Stimulated activated CD4-positive, alpha-beta T cell treated with anti-CD3 and anti-CD28 coated beads, TNF-alpha, amount 100 ng/mL, for 24 hours (primary cell): ENCODE measurements at regions not wholly inside any gene's neighbourhood (a gene's known extent, or its start where the extent isn't known, plus 50 kb on each side); places are given as distances from the start of the nearest gene placed in this dataset.

Source experiments
- DNase-seq, 3 experiments: peaks; one replicate each; pipeline ENCODE4 v3.0.0-alpha.2; 2020; ENCODE audit warnings: low read depth in 3 of 3

DNA sequence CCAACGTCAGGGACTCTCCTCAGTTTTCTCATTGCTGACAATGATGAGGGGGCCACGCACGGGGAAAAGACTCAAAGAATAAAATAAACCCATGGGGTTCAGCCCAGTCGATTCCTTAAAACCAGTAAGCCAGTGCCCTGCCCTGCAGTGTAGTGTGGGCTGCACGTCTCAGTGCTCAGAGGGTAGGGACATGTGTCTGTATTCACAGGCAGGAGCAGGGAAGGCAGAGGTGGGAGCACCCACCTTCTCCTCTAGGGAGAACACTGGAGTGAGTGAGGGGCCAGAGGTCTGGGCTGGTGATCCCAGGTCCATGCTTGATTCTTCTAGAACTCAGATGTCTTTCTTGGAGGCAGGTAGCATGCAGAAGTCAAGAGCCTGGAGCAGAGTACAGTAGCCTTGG is 303.6 kb downstream of the MATN1 start:
- DNase-seq, result no peak

DNA sequence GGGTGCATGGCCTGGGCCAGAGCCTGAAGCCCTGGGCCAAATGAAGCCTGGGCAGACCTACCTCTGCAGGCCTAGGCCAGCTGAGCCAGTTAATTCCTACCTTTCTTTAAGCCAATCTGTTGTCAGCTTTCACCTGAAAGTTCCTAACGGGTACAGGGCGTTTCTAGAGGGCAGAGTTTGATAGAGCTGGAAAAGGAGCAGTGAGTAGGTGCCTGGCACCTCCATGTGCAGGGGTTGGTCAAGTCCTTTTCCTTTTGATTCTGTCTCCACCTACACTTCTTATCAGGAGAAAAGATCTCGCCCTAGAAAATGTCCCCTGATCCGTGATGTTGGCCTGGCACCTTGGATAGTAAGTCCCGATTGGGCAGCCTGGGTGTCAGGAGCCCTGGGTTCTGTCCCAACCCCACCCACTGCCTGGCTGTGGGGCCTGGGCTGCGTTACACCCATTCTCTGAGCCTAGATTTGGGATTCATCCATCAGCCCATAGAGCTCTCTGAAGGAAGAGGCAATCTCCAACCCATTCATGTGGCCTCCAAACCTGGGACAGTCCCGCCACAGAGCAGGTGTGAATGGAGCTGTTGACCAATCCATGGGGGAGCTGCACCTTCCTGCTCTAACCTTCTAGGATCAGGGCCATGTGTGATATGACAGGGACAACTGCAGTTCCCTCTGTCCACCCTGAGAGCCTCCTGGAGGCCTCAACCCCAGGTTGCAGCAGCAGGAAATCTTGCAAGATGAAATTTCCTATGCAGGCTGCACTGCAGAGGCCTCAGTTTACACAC is 304.3 kb downstream of the MATN1 start:
- DNase-seq, result no peak

DNA sequence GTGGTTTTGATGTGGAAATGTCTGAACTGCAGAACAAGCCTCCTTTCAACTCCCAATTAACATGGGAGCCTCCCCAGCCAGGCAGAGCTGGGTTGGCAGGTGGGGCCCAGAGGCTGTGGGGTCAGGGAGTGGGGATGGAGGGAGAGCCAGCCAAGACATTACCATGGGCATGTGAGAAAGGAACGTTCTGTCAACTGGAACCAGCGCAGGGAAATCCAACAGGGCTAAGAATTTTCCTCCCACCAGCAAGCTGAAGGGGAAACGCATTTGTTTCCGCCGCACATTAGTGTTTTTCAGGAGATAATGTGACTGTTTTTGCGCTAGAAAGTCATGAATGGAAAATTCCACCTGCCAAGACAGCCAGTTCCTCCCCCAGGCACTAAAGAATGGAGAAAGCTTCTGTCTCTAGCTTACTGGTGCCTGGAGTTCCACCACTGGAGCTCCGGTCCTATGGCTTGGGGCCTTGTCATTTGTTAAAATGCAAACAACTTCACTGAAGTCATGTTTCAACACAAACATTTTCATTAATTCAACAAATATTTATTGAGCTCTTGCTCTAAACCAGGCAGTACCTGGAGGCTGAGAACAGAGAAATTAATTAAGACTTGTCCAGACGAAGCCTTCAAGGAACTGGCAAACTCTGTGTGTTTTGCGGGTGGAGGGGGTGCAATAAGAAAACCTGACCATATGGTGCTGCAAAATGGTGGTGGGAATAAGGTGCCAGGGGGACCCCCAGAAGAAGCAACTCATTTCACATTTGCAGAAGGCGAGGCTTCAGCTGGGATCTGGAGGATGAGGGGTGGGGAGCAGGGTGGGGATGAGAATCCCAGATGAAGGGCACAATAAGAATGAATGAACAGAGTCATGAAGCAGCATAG is 305.1 kb downstream of the MATN1 start:
- no peak for DNase-seq

DNA sequence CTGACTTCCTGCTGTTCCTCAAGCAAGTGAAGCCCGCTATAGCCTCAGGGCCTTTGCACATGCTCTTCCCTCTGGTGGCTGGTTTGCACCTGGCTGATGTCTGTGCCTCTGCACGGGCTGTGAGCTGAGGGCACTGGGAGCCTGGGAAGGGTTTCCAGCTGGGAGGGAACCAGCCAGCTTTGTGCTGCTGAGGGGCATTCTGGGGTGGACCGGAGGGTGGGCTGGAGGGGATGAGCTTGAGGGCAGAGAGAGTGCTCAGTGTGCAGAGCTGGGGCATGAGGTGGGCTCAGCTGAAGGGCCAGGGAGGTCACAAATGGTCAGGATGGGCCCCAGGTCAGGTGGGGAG is 305.7 kb downstream of the MATN1 start:
- DNase-seq, result no peak

DNA sequence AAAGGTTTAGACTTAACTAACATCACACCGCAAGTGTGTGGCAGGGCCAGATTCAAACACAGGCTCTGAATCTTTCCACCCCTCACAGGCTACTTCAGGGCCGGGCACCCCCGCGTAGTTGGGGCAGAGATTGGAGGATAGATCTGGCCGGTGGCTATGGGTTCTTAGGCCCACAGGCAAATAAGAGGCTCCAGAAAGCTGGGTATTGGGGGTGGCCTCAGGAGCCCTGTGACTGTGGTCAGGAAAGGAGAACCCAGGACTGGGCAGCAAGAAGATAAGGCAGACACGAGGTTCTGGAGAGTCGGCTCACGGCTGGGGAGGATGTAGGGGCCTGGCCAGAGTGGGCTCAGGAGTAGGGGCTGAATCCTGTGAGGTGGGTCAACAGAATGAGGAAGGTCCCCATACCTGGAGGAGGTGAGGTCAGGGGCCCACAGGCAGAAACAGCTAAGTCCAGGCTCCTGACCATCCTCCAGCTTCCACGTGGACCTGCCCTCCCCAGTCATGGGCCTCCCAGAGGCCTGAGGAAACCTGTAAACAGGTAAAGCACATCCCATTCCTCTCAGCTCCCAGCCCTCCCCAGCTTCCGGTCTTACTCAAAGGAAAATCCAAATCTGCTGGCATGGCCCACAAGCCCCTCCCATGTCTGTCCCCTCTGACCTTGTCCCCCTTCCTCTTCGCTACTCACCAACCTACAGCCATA is 306.2 kb downstream of the MATN1 start:
- DNase-seq, result no peak

DNA sequence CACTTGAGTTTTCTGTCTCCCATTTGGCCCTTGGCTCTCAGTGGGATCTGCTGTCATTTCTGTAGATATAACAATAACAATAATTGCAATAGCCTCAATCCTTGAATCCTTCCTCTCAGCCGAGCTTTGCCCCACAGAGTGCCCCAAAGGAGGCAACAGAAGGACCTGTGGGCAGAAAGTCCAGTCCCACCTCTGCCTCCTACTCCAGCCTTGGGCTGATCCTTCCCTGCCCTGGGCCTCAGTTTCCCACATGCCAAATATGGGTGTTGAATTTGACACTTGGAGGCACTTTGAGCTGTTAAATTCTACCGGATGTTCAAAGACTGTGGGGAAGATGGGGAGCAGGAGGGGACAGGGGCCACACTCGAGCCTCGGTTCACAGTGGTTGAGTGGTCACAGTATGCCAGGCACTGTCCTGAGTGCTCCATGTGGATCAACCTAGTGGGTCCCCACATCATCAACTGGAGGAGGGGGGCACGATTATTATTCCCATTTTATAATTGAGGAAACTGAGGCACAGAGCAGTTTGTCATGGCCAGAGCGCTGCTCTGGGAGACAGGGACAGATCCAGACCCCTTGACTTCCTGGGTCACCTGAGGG is 307.1 kb downstream of the MATN1 start:
- no peak for DNase-seq

DNA sequence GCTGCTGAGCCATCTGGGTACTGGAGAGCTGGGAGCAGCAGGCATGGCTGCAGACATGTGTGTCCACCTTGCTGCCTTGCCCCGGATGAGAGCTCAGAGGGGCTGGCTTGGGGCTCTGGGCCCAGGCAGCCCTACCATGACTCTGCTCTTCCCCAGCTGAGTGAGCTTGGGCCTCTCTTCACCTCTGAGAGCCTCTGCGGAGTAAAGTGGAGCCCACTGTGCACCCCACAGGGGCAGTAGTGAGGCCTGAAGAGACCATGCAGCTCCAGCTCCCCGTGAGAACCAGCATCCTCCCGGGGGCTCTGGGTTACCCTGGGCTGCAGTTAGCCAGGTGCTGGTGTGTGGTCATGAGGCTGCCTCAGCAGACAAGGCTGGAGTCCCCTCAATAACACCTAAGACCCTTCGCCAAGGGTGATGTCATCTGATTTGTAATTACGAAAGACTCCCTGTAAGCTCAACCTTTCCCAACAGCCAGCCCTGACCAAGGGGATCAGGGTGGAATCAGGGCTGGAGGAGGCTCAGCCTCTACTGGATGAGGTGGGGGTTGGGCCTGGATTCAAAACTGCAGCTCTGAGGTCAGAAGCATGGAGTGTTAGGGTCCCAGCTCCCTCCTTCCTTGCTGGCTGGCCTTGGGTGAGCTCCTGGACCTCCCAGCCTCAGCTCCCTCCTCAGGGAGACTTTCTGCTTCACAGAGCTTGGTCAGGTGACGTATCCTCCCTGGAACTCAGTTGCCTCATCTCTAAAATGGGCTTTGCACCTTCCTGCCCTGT is 308.0 kb downstream of the MATN1 start:
- DNase-seq, result no peak

DNA sequence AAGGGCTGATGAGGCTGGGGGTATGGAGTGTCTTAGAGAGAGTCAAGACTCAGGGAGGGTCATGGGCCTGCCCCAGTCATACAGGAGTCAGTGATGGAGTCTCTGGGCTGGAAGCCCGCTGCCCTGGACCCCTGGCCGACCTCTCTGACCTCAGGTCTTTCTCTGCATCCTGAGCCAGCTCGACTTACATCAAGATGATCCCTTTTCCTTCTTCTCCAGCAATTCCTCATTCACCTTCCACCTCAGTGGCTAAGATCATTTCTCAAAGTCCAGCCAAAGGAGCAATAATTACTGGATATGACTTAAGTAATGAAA is 308.6 kb downstream of the MATN1 start:
- DNase-seq, result no peak

DNA sequence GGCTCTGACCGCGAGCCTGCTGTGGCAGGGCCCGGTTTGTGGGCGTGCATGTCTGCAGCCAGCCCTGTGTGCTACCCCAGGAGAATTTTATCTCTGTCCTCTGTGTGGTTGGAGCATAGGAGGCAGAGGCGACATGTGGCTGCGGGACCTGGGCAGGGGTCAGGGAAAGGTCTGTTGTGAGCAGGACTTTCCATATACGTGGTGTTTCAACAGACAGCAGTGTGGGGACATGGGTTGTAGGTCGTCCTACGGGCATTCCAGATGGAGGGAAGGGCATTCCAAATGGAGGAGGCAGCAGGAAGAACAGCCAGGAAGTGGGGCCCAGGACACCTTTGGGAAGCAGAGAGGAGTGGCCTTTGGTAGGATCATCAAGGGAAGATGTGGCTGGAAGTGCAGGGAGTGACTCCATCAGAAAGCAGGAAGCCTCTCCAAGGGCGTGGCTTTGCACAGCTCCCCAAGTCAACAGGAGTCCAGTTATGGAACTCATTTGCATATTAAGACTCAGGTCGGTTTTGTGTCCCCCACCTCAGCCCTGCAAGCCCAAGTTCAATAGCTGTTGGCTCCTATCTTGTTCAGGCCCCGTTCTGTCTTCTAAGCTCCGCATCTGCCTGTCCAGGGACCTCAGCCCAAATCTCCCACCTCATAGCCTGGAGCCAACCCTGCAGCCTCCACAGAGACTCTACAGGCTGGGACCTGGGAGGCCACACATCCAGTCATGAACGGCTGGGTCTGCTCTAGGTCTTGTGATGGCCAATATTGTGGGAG is 309.1 kb downstream of the MATN1 start:
- no peak for DNase-seq

DNA sequence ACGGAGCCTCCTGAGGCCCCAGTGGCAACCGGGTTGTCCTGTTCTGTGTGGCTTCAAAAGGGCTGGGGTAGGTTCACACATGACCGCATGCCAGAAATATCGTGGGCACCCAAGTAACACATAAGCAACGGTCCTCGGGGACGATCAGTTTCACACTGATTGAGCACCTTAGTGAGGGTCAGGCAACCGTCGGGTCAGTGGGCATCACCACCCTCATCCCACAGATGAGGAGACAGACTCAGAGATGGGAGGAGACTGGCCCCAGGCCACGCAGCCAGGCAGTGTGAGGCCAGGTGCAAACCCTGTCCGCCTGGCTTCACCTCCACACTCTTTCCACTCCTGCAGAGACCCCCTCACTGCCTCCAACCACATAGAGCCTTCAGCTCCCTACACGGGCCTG is 309.8 kb downstream of the MATN1 start:
- DNase-seq, result no peak

DNA sequence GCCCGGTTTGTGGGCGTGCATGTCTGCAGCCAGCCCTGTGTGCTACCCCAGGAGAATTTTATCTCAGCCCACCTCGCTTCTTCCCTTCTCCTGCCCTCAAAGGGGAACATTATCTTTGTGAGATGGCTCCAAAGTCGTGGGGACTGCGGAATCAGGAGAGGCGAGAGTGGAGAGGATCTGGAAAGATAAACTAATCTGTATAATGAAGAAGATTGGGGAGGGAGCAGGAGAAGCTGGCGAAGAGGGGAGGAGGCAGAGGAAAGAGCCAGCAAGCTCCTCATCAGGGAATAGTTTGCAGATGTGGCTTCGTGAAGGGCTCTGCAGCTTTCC is 310.3 kb downstream of the MATN1 start:
- DNase-seq, result no peak

DNA sequence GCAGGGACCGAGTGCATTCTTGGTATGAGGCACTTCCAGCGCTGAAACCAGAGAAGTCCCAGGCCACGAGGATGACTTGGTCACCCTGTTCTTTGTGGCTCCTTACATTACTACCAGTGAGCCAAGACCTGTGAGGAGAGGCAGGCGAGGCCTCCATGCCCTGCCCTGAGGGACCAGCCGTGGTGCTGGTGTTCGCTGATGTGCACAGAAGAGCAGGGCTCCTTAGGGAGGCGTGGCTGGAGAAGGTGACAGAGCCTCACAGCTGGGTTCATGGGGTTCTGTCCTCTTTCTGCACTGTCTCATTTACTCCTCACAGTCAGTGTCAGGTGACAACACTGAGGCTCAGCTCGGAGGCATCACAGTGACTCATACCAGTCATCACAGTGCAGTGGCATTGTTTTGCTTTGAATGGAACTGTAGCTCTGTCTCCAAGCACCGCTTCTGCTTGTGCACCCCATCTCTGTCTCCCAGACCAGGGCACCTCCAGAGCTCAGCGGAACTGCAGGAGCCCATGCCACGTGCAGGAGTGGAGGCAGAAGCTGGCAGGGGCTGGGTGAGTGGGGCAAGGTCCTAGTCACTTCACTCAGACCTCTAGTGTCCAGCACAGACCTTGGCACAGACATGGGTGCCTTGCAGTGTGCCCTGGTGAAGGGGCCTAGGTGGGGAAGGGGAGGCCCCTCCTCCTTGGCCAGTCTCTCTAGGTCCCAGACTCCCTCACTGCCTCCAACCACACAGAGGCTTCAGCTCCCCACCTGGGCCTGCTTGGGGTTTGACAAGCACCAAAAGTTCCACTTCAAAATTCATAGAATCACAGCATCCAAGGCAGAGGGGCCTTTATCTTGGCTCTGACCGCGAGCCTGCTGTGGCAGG is 310.9 kb downstream of the MATN1 start:
- DNase-seq, result no peak

DNA sequence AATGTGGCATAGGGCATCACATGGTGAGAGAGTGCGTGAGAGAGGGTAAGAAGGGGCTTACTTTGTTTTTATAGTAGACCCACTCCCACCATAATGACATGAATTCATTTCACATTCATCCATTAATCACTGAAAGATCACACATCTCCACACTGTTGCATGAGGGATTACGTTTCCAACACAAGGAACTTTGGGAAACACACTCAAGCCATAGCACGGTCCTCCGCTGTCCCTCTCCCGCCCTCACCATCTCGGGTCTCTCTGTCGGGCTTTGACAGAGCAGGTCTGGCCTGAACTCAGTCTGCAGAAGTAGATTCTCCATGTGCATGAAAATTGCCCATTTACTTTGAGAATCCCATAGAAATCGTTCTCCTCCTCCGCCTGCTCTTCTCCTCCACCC is 312.2 kb downstream of the MATN1 start:
- DNase-seq, result no peak

DNA sequence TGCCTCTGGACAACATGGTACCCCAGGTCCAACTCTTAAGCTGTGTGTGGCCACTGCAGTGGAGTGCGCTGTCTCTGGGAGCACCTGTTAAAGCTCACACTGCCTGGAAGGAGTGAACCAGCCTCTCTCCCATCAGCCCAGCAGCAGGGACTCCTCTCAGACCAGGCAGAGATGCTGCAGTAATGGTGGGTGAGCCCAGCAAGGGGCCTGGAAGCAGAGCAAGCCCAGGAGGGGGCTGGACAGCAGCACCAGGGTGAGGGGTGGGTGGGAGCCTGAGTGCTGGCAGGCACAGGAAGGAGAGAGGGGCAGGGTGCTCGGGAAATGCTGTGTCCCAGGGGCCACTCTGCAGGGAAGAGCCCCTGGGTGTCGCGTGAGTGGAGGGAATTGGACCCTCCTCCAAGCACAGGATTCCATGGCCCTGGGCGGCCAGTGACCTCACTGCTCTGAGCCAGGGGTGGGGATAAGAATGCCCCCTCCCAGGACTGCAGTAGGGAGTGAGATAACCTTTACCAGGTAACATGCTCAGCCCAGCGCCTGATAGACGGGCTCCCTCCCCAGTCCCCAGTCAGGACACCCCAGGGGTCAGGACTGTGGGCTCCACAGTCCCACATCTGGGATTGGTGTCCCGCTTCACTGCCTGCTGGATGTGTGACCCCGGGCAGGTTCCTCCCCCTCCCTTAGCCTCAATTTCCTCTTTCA is 313.1 kb downstream of the MATN1 start:
- no peak for DNase-seq

DNA sequence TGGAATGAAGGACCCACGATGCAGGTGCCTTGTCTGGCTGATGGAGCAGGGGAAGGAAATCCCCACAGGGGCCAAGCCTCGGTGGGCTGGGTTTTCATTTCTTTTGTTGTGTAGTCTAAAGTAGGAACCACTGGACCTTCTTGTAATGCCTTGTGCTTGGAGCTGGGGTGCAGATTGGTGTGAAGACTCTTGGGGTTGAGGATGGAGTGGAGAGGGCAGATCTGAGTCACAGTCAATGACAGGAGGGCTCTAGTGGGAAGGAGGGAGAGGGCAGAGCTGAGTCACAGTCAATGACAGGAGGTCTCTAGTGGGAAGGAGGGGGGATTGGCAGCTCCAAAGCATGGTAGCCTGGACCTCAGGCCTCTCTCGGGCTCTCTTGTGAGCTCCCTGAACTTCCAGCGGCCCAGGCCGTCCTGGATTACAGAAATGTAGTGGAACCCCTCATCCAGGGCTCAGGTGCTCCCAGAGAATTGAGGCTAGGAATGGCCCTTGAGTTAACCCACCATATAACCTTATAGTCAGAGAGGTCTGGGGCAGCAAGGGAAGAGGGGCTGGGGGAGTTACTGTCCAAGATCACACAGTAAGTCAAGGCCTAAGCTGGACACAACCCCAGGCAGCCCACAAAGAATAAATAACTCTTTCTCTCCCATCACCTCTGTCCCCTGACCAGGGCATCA is 313.8 kb downstream of the MATN1 start:
- DNase-seq, result no peak

DNA sequence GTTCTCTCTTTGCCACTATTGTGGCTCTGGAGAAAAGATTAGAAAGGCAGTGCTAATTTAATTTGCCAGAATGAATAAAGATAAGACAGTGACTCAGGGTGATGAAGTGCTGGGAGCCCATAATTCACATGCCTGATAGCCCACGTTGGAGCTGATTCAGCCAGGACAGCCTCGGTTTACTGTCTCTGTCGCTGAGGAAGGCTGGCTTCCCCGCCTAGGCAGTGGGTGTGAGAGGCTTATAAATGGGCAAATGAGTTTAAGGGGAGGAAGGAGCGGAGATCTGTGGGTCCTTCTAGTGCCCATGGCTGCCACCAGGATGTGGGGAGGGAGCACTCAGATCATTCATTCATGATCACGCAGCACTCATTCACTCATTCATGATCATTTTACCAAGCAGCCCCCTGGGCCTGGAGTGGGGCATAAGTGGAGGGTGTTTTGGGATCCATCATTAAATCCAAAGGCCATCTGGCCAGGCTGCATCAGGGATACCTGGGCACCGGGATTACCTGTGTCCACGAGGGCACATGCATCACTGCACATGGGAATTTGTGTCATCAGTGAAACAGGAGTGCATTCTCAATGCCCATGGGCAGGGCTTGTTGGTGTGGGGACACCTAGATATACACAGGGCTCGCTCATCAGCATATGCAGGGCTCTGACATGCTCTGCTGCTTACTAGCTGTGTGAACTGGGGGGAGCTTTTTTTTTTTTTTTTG is 315.4 kb downstream of the MATN1 start:
- DNase-seq, result no peak

DNA sequence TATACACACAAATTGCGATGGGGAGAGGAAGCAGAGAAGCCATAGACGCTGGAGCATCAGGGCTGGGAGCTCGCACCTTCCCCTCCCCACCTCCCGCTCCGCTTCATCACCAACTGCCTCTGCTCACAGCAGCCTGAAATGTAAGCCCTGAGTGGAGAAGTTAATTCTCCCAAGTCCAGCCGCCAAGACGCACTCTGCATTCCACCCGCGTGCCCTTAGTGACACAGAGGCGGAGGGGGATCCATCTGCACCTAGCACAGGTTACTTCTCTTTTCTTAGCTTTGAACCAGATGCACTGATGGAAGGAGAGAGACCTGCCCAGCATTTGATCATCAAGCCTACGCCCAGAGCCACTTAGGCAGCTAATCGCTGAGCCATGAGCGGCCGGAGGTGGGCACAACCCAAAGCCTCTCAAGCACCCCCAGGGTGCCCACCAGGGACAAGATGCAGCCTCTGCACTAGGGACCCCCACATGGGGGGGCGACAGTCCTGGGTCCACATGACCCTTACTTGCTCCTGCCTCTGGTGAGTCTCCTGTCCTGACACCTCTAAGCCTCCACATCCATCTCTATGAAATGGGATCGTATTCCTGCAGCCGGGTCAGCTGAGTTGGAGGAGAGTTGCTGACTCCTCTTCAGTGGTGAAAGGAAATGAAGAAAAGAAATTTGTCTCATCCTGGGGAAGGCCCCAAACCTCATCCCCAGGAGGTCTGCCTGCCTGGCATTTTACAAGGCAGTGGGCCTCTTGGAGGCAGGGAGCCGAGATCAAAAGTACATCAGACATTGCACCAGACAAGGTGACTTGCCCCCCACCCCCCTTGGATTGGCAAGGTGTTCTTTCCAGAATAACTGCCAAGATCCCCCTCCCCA is 316.2 kb downstream of the MATN1 start:
- no peak for DNase-seq
